Heart right ventricle (tissue), 16 donors: ENCODE measurements at regions not wholly inside any gene's neighbourhood (a gene's known extent, or its start where the extent isn't known, plus 50 kb on each side); places are given as distances from the start of the nearest gene placed in this dataset.

Source experiments
- ATAC-seq, 8 donors: fragments of 200-7000 bp; cut with Tn5 transposase; one replicate each; pipeline ENCODE4 v1.9.1; 2020; ENCODE audit warnings: mild to moderate bottlenecking in 8 of 8, moderate library complexity in 8 of 8, moderate number of reproducible peaks in 1 of 8
- DNase-seq, 2 donors: peaks; one replicate each; pipeline ENCODE4 v3.0.0-alpha.2; 2020
- H3K27ac ChIP-seq, 10 donors: fragments of 200-600 bp; sonication (generic) in 2 of 10; one replicate each; pipeline versions ENCODE4 v1.5.0 to v1.8.0; 2020 to 2022; ENCODE audit warnings: mild to moderate bottlenecking in 3 of 10
- H3K27me3 ChIP-seq, 7 donors: fragments of 200-600 bp; one replicate each; pipeline ENCODE4 v1.8.0; 2021 to 2022; ENCODE audit warnings: mild to moderate bottlenecking in 2 of 7
- H3K36me3 ChIP-seq, 9 donors: fragments of 200-600 bp; sonication (generic) in 1 of 9; one replicate each; pipeline versions ENCODE4 v1.5.0 to v1.8.0; 2020 to 2022; ENCODE audit warnings: mild to moderate bottlenecking in 2 of 9
- H3K4me1 ChIP-seq, 9 donors: fragments of 200-600 bp; sonication (generic) in 1 of 9; one replicate each; pipeline versions ENCODE4 v1.5.0 to v1.8.0; 2020 to 2022; ENCODE audit warnings: mild to moderate bottlenecking in 4 of 9
- H3K4me3 ChIP-seq, 10 donors: fragments of 200-600 bp; sonication (generic) in 2 of 10; one replicate each; pipeline versions ENCODE4 v1.5.0 to v1.8.0; 2020 to 2022; ENCODE audit warnings: mild to moderate bottlenecking in 7 of 10, moderate library complexity in 2 of 10
- H3K9me3 ChIP-seq, 11 donors: fragments of 200-600 bp in 10 of 11; sonication (generic) in 2 of 11; one replicate each; pipeline versions ENCODE4 v1.5.0 to v1.8.0; 2013 to 2022; ENCODE audit warnings: mild to moderate bottlenecking in 2 of 11, control low read depth in 1 of 11, moderate library complexity in 1 of 11
- CTCF ChIP-seq, 9 donors: fragments of 200-600 bp; sonication (generic) in 2 of 9; IDR thresholded peaks; one replicate each; pipeline versions ENCODE4 v1.5.0 to v1.8.0; 2021 to 2022; ENCODE audit warnings: antibody characterized with exemption in 9 of 9, mild to moderate bottlenecking in 5 of 9, moderate library complexity in 1 of 9
- WGBS, 2 donors: extraction: QIAGEN DNeasy Blood & Tissue Kit; methylation state at CpG; one replicate each; pipeline ENCODE4 v1.1.7; 2013; ENCODE audit warnings: inconsistent platforms in 1 of 2; 5-methylcytosine and 5-hydroxymethylcytosine counted together
- intact Hi-C, 10 donors: fragments of 100-400 bp; cut with DNase I; formaldehyde crosslinking; loops; one replicate each; pipeline versions ENCODE4 v1.11.1 to v1.14.2; 2022
- donor health status: Arrhythmogenic right ventricular cardiomyopathy.
- donor health status: ischemic (EF 13 %, LVEDD 7.1; RV severe dilation, severe dysfunction).
- donor health status: healthy with polysubstance abuse.
- donor health status: DM: no; HTN: yes; CAD: no.
- donor health status: DM: no; HTN: no; CAD: no.
- donor health status: ischemic (EF 25% LVEDD 6.9; RV normal size, moderate dysfunction).
- donor health status: ischemic (EF 25% LVEDD 5.7; RV mildly dilated, moderate dysfunction).
- donor health status: healthy.
- donor health status: DM: yes; HTN: yes; CAD: no.
- donor health status: Ischemic cardiomyopathy.
- donor health status: ischemic (EF 35%, LVEDD 5.7; RV mildly dilated, moderate dysfunction).
- donor health status: nonischemic (EF 11% LVEDD 7.7; RV severe dilation, severe dysfunction).
- donor health status: DM: yes; HTN: yes; CAD: no.
- donor health status: PGD.
- donor health status: ischemic (EF 29% LVEDD 5.4; RV normal size, mild dysfunction).
- donor health status: nonischemic (EF 23%, LVEDD 6.1; RV moderate dilation, normal function).

GRCh38 chr5:82417776-82418607 is 139.8 kb upstream of the RPS23 start:
- 83 to 91% methylated on average over 11 of the region's 11 CpGs for WGBS, 2 donors
- Histone ChIP-seq H3K36me3 (no peaks in the 10 kb centered on the region), H3K4me3 (no peak overlapping the region), H3K9me3 (no peaks in the 10 kb centered on the region), H3K4me1 (peaks cover 0 to 36% (median 0%) of the 10 kb centered on the region in 9 donors), H3K27ac (no peak overlapping the region), H3K27me3 (no peaks in the 10 kb centered on the region)
- ATAC-seq (no peak), DNase-seq (no peak)
- TF ChIP-seq CTCF (IDR thresholded peaks at IDR 0.05) = no peak
- intact Hi-C loops = no loop called here

- no peaks in the 10 kb centered on the region for H3K9me3 ChIP-seq
- peaks cover 0 to 23% (median 0%) of the 10 kb centered on the region in 9 donors for H3K4me1 ChIP-seq
- H3K27ac ChIP-seq = no peak overlapping the region
- intact Hi-C loops = no loop called here
- ATAC-seq (no peak), DNase-seq (no peak)
- 72 to 87% methylated on average over 4 of the region's 4 CpGs for WGBS, 2 donors
- TF ChIP-seq CTCF (IDR thresholded peaks at IDR 0.05) = no peak
- no peak overlapping the region for H3K4me3 ChIP-seq
- no peaks in the 10 kb centered on the region for H3K27me3 ChIP-seq
- H3K36me3 ChIP-seq = no peaks in the 10 kb centered on the region
These were observed 138.4 kb upstream of the RPS23 start for GRCh38 chr5:82416512-82416911.

GRCh38 chr5:82414041-82414388 is 135.9 kb upstream of the RPS23 start:
- H3K4me1 ChIP-seq = peaks cover 0 to 18% (median 0%) of the 10 kb centered on the region in 9 donors
- peak overlapping the region in 1 of 10 donors; percentile 51 for H3K27ac ChIP-seq
- no peaks in the 10 kb centered on the region for H3K27me3 ChIP-seq
- intact Hi-C loops = no loop called here
- H3K36me3 ChIP-seq = no peaks in the 10 kb centered on the region
- no peak overlapping the region for H3K4me3 ChIP-seq
- ATAC-seq (no peak), DNase-seq (no peak)
- no peak for TF ChIP-seq CTCF (IDR thresholded peaks at IDR 0.05)
- no peaks in the 10 kb centered on the region for H3K9me3 ChIP-seq

- Histone ChIP-seq H3K27me3 (no peaks in the 10 kb centered on the region), H3K9me3 (no peaks in the 10 kb centered on the region), H3K4me1 (peaks cover 0 to 16% (median 0%) of the 10 kb centered on the region in 9 donors), H3K4me3 (no peak overlapping the region), H3K36me3 (no peaks in the 10 kb centered on the region), H3K27ac (peak overlapping the region in 1 of 10 donors; percentile 51)
- no peak for TF ChIP-seq CTCF (IDR thresholded peaks at IDR 0.05)
- WGBS, 2 donors = 68 to 70% methylated on average over 7 of the region's 7 CpGs
- no peak for DNase-seq
- intact Hi-C loops = no loop called here
- peak in 1 of 8 donors; percentile 12 for ATAC-seq
These were observed 135.3 kb upstream of the RPS23 start for GRCh38 chr5:82413302-82414040.
